HG02623 (cell line): ENCODE measurements at regions not wholly inside any gene's neighbourhood (a gene's known extent, or its start where the extent isn't known, plus 50 kb on each side); places are given as distances from the start of the nearest gene placed in this dataset.

Experiments used
- ATAC-seq: cut with Tn5 transposase; IDR thresholded peaks from one replicate; pipeline ENCODE4 v1.9.1; 2021; ENCODE audit warnings: moderate library complexity; ENCODE audit not compliant: unreplicated experiment

DNA sequence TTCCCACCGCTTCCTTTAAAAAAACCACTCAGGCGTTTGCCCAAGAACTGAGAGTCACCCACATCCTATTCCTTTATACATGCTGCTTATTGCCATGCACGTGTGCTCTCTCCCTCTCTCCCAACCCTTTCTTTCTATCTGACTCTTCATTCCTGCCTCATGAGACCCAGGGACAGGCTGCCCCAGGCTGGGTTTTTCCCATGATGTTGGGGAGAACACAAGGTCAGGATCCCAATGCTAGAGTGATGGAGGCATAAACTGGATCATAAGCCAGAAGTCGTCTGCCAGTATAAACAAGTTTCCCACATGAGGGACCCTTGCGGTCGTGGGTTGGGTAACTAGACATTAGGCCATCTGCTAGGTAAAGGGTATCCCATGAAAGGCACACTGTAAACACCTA is 64.9 kb downstream of the CD2 start:
- ATAC-seq, result no peak

DNA sequence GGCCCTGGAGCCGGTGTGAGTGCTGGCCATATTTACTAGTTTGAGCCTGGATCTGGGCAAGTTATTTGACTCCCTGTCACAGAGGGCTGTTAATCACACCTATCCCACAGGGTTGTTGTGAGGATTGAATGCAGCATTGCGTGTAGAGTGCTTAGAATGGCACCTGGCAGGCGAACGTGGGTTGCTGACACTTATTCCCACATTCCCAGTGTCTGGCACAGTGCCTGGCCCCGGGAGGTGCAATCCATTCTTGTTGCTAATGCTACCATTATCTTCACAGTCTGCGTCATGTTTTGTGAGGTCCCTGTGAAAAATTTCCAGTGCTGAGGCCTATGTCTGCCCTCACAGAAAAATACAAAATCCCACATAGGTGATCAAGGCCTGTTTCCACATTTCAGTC is 66.1 kb downstream of the CD2 start:
- no peak for ATAC-seq

DNA sequence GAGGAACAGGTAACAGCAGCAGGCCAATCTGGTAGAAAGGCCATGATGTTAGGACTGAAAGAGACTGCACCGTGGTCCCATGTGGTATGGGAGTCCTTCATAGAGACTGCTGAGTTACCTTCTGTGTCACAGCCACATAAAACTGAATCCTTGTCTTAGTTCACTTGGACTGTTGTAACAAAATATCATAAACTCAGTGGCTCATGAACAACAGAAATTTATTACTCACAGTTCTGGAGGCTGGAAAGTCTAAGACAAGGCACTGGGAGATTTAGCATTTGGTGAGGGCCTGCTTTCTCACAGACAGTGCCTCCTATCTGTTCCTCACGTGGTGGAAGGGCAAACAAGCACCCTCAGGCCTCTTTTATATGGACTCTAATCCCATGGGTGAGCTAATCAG is 67.5 kb downstream of the CD2 start:
- ATAC-seq, result no peak

DNA sequence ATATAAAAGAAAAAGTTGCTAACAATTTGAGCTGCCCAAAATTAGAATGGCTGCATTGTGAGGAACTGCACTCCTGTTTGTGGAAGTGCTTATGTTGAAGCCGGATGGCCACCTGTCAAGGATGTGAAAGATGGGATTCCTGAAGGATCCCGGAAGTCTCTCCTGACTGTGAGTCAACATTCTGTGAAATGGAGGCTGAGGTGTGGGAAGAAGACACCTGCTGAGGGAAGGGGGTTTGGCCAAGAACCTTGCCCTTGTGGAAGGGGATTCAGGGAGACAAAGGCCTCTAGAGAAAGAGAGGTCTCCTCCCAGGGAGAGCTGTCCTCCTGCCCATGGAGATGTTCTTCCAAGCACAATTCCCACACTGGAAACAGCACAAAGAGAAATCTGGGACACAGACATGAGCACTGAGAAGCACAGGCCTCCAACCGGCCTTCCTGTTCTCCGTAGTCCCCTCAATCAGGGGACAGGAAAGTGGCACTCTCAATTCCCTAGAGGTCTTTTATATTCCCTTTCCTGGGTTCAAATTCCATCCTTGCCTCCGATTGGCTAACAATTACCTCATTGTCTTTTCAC is 70.5 kb downstream of the CD2 start:
- no peak for ATAC-seq

DNA sequence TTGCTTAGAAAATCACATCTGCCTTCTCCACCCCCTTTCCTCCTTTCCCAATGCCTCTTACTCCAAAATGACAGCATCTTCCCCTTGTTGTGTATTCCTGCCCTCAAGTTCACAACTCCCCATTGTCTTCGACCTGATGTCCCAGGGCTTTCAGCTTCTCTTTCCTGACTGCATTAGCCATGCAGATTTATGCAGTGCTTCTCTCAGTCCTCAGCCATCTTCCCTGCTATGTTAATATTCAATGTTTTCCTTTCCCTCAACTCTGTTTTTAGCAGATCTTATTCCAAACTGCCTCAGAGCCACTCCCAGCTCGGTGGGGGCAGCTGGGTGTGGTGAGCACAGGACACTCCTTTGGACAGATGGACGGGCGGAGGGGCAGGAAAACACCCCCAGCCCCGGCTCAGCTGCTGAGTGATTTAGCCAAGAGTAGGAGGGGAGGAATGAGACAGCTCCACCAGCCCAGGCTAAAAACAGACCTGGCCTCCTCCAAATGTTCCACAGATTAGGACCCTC is 71.0 kb downstream of the CD2 start:
- no peak for ATAC-seq

DNA sequence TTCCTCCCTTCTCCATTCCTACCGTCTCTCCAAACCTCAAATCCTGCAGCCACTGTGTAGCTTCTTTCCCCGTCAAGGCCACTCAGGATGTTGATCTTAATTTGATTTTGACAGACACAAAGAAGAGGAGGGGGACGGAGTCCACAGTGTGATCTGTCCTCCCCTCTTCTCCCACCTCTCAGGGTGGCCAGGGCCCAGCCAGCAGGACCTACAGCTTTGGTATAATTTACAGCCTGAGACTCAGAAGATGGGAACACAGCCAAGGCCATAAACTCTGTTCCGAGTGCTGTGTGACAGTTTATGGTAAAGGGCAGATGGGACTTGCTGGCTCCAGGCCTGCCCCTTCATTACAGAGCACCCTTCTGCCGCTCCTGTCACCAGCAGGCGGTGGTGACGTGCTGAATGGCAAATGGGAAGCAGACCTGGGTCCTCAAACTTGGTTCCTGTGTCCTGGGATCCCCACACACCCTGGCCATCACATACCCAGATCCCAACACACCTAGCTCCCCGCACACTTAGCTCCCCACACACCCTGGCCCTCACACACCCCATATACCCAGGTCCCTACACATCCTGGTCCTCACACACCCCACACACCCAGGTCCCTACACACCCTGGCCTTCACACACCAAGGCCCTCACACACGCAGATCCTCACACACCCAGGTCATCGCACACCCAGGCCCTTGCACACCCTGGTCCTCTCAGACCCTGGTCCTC is 71.6 kb downstream of the CD2 start:
- no peak for ATAC-seq

DNA sequence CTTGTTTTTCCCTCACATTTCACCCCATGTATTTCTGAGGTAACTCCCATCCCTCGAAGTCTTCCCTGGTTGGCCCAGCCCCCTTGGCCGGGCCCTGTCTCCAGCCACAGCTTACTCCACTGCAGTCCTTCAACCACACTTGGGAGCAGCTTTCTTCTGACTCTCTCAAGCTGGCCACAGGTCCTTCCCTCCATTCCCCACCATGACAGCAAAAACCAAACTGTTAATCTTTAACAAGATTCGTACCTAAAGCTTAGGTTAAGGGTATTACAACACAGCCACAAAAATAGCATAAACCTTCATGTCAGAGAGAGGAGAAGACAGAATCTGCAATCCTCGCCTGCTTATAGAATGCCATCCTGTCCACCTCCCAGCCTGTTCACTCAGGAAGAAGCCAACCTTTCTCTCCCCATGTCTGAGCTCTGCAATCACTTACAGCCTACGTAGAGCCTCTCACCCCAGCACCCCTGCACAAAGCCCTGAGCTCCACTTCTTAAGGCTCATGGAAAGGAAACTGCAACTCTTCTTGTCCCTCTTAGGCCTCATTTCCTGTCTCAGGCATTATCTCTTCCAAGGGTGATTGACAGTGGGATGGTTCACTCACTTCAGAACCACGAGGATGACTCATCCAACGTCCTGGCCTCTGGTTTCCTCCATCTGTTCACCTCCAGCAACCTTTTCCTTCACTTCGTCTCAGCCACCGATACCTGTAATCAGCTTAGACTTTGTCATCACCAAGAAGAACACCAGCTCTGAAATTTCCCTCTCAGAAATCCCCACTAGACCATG is 72.8 kb downstream of the CD2 start:
- ATAC-seq, result peak; percentile 83

DNA sequence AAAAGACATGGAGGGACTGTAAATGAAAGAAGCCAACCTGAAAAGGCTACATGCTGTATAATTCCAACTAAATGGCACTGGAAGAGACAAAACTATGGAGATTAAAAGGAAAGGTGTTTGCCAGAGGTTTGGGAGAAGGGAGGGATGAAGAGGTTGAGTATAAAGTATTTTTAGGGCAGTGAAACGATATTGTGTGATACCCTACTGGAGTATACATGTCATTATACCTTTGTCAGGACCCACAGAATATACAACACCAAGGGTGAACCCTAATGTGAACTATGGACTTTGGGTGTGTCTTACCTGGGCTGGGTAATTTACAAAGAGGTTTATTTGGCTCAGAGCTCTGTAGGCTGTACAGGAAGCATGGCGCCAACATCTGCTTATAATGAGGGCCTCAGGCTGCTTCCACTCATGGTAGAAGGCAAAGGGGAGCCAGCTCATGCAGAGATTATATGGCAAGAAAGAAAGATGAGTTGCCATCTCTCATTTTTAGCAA is 73.4 kb downstream of the CD2 start:
- ATAC-seq, result no peak

DNA sequence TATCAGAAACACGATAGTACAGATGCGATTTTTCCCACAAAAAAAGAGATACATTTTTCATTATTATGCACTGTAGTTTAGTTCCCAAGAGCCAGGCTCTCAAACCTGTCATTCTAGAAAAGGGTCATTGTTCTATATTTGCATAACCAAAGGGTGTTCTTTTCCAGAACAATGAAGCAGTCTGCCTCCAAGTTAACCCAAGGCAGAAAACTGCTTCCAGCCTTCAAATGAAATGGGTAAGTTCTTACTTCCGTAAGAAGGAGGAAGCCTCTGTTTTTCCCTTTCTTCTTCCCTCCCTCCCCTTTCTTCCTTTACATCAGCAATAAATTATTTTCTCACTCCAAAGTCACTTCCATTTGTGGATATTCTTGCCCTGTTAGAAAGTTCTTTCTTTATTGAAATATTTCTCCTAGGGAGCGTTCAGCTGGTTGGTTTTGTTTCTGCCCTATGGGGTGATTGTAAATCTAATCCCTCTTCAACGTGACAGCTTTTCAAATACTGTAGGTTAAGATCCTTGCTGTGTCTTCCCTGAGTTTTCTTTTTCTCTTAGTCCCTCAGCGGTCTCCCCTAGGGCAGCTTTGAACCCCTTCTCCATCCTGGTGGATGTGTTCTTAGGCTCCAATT is 77.3 kb upstream of the PTGFRN start:
- no peak for ATAC-seq

DNA sequence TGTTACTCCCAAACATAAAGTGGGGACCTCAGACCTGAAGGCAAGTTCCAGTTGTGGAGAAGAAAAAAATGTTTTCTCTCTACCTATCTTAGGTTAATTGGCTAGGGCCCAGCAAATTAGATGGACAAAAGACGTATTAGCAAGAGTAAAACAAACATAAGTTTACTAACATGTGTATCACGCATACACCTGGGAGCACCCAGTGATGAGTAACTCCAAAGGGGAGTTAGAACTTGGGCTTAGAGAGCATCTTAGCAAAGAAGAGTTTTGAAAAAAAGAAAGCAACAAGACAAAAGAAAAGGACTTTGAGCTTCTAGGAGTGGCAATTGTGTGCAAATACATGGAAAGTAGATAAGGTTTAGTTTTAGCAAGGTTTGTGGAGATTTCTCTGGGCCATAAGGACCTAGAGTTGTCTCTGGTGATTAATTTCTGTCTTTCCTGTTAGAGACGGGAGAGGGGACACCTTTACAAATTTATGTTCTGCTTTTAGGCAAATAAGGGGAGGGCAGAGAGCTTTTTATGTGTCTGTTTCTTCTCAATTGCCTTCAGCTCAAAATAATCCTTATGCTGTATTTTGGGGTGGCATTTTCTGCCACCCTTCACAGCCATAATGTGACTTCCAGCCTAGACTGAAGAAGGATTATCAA is 76.7 kb upstream of the PTGFRN start:
- ATAC-seq, result no peak

DNA sequence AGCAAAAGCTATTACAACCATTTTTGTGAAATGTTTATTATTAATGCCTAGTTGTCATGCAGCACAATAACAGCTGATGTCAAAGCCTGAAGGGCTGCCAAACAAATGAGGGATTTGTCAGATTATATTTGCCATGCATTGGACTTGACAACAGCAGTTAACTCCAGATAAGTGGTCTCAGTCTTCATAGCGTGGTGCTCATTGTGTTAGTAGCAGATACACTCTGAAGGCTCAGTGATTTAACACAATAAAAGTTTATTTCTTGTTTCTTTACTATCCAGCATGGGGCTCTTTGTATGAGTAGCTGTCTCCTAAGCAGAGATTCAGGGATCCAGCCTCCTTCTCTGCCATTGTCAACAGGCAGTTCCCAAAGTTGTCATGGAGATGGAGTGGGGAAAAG is 76.0 kb upstream of the PTGFRN start:
- no peak for ATAC-seq

DNA sequence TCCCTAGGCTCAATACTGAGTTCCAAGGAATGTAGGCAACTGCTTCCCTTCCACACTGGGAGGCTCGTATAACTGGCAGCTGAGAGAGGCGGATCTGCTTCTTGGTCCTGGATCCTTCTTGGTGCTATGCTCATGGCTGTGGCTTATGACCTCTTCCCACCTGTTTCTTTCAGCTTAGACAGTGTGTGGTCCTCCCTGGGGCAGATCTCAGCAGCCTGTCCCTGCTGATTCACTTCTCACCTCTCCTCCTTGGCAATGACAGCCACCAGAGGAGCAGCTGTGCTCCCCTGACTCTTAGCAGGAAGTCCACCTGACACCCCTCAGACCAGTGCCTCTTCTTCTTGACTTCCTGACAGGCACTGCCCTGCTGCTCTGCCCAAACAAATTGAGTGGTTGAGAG is 75.1 kb upstream of the PTGFRN start:
- ATAC-seq, result no peak

DNA sequence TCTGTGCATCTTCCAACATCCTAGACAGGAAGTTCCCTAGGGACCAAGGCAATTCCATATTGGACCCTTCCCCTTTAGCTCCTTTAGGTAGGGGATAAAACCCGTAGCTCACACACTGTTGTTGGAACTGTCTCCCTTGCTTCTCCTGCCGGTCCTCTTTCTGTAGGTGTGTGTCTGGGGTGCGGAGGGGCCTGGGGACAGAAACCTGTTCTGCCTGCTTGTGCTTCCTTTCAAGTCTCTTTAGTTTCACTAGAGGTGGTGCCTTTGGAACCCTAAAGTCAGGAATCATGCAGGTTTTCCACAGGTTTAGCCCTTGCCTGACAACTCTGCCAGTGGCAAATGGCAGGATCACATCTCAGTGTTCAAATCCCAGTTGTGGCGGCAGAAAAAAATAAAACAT is 74.6 kb upstream of the PTGFRN start:
- ATAC-seq, result no peak

DNA sequence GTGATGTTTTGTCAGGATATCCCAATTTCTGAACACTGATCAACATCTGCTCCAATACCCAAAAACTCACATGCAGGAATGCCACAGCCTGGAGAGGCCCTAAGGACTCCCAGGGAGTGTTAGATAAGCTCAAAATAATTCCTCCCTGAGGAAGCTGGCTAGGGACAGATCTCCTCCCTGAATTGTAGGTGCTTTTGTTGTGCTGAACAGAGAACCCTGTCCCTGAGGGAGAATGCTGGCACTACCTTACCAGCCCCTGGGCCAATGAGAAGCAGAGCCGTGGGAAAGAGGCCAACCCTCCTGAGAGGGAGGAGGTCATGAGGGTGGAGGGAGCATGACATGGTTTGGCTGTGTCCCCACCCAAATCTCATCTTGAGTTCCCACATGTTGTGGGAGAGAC is 73.6 kb upstream of the PTGFRN start:
- no peak for ATAC-seq

DNA sequence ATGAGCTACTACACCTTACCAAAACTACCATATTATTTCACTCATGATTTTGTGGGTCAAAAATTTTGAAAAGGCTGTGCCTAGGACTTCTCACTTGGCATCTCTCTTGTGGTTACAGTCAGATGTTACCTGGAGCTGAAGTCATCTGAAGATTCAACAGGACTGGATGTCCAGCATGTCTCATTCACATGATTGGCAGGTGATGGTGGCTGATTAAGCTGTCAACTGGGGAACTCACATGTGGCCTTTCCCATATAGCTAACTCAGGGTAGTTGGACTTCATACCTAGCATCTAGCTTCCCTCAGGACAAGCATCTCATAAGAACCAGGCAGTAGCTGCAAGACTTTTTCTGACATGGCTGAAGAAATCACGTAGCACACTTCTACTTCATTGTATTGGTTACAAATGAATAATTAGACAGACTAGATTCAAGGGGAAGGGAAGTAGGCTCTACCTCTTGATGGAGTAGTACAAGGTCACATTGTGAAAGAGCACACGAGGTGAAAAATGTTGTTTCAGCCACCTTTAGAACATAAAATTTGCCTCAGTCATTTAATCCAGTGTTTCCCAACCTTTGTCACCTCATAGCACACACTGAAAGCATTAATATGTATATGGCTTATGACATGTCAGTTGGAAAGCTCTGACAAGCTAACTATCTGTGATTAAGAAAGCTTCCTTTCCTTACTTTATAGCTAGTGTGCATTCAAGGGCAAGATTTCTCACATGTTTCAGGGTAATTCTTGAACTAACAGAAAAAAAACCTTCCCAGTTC is 68.0 kb upstream of the PTGFRN start:
- no peak for ATAC-seq

DNA sequence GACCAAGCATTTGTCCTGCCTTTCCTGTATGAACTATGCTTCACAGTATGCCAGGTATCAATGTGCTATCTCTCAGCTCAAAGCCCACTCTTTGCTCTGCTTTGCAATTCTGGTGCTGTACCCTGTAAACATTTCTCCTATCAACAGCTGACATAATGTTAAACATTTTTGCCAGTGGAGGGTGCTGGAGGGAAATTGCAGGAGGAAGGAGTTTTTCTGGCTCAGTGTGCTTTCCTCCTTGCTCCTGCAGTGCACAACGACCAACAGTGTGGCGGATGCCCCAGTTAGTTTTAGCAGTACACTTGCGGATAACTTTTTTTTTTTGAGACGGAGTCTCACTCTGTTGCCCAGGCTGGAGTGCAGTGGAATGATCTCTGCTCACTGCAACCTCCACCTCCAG is 67.1 kb upstream of the PTGFRN start:
- ATAC-seq, result no peak

DNA sequence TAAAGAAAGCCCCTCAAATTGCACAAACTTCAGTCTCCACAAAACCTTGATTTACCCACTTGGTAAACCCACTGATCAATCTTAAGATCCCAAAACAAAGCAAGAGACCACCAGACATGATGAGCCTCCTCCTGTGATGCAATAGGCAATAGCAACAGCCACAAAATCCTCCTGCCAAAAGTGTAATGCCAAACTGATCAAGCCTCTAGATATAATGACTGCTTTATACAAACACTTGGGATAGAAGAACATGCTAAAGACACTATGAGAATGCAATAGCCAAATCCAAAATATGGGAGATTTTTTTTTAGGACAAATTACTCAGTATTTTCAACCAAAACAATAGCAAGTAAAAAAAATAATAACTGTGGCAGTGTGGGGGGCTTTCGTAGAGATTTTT is 64.9 kb upstream of the PTGFRN start:
- ATAC-seq, result no peak

DNA sequence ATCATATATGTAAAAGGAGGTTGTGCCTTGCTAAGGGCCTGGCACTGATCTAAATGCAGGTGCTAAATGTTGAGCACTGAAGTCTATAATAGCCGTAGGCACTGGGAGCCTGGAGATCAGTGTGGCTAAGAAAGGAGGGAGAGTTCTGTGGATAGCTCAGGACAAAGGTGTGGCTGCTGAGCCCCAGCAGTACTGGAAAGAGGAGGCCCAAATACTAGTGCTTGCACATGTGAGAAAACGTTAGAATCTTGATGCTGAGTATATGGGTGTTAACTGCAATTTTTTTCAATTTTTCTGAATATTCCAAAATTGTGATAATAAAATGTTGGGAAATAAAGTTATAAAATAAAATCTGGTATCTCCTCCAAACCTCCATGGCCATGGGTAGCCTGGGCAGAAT is 62.5 kb upstream of the PTGFRN start:
- no peak for ATAC-seq

DNA sequence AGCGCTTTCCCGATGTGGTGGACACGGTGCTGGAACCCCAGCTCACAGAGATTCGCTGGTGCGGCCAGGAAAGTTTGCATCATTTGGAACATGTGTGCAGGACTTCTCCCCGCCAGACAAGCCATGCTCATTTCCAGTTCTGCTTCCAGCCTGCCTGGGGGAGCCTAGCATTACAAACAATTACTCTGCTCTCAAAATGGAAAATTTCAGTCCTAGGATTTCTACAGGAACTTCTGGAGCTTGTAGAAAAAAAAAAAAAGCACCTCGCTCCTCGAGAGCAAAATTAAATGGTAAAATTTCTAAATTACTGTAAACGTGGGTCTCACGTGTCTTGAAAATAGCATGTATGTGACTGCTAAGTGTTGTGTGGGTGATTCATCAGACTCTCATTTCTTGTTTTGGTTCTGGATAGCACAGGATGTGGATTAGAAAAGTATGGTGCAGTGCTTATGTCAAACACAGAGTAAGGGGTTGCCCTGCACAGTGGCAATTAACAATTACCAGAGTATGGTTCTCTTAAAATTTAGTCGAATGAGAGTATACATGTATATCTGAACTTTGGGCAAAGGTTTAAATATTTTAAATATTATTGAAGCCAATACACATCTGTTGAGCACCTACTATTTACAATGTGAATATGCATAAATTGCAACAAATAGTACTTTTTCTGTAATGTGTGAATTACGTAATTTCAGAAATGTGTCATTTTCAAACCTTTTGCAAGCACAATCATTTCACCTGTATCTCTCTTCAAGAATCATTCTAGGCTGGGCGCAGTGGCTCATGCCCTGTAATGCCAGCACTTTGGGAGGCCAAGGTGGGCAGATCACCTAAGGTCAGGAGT is 61.8 kb upstream of the PTGFRN start:
- no peak for ATAC-seq
